Testis (tissue), 2 donors: ENCODE measurements at regions not wholly inside any gene's neighbourhood (a gene's known extent, or its start where the extent isn't known, plus 50 kb on each side); places are given as distances from the start of the nearest gene placed in this dataset.

Experiments
- CTCF ChIP-seq, 3 experiments: fragments of 450-650 bp in 2 of 3; fragments of 200-600 bp in 1 of 3; sonication (generic) in 1 of 3; IDR thresholded peaks; one replicate each; pipeline ENCODE4 v1.5.1; 2016 to 2019; ENCODE audit warnings: antibody characterized with exemption in 3 of 3, mild to moderate bottlenecking in 2 of 3, moderate library complexity in 1 of 3
- POLR2A ChIP-seq: fragments of 450-650 bp; IDR thresholded peaks from one replicate; pipeline ENCODE4 v1.6.1; 2017; ENCODE audit warnings: antibody characterized with exemption, mild to moderate bottlenecking, moderate library complexity

- no peak for TF ChIP-seq CTCF (IDR thresholded peaks at IDR 0.05)
- no peak for TF ChIP-seq POLR2A
Observed at GRCh38 chr1:222325506-222325905, 222.4 kb downstream of the HHIPL2 start.
